ENCODE measurements at regions not wholly inside any gene's neighbourhood (a gene's known extent, or its start where the extent isn't known, plus 50 kb on each side); places are given as distances from the start of the nearest gene placed in this dataset.

DNA sequence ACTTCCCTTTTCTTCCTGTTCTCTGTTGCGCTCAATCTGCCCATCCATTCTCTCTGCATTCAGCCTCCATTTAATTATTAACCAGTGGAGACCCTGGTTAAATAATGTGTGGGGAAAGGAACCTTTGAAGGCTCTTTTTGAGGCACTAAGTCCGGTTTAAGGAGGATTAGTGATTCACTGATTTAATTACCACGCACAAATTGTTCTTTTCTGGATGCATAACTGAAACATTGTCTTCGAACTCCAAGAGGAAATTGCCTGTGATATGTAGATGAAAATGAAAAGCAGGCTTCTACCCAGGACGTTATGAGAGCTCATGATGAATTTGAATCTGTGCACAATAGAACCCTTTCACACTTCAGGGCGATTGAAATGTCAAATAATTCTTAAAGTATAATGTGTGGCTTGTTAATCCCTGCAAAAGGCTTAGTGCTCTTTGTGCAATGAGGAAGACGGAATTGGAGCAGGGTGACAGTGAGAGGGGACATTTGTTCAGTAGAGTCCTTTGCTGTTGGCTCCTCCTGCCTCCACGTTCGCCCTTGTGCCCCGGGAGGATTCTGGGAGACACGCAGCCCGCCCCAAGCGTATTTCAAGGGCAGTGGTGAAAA lies 51.1 kb upstream of the ZNF236 start:
- TF ChIP-seq CTCF (conservative IDR thresholded peaks at IDR 0.05) (no peak), ZFX (IDR thresholded peaks at IDR 0.05) (no peak)
- no peak overlapping the region for H3K27ac ChIP-seq

DNA sequence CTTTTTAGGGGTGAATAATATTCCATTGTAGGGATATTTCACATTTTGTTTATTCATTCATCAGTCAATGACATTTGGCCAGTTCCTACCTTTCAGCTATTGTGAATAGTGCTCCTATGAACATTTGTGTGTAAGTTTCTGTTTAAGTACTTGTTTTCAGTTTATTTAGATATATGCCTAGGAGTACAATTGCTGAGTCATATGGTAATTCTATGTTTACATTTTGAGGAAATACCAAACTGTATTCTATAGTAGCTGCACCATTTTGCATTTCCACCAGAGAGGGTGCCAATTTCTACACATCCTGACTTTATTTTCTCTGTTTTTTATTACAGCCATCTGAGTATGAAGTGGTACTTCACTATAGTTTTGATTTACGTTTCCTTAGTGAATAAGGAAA lies 54.4 kb upstream of the ZNF236 start:
- TF ChIP-seq ZFX (IDR thresholded peaks at IDR 0.05) (no peak), CTCF (conservative IDR thresholded peaks at IDR 0.05) (no peak)

DNA sequence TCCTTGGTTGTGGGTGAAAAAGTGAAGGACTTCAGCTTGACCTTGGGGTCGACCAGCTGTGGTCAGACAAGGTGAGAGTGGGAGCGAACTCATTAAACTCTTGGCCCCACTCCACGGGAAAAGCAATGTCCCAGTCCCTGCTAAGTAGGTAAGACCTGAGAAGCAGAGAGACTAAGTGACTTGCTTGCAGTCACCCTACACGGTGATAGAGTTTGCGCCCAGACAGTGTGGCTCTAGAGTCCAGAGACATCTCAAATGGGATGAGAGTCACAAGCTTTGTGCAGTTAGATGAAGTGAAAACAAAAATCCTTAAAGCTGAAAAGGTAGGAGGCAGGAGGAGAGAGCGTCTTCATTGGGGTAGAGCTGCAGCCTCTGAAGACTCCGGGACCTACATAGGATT lies 55.9 kb upstream of the ZNF236 start:
- TF ChIP-seq ZFX (IDR thresholded peaks at IDR 0.05) (no peak), CTCF (conservative IDR thresholded peaks at IDR 0.05) (no peak)
- H3K27ac ChIP-seq: no peak overlapping the region

More for the DNA sequence above, 54.4 kb upstream of the ZNF236 start:
- H3K27ac ChIP-seq: no peak overlapping the region

DNA sequence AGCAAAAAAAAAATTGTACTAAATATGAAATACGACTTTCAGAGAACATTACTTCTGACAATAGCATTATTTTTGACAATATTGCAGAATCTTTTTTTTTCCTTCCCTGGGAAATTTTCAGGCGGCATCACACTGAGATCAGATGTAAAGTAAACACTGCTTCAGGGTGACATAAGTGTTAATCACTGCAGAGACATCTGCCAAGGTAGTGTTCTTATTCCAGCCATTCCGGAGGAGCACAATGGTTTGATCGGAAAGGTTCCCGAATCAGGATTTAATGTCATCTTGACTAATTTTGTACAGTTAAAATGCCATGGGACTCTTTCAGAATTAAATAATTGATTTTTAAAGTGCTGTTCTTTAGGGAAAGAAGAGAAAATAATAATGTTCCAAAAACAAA lies 56.7 kb upstream of the ZNF236 start:
- TF ChIP-seq CTCF (conservative IDR thresholded peaks at IDR 0.05) (no peak), ZFX (IDR thresholded peaks at IDR 0.05) (no peak)

DNA sequence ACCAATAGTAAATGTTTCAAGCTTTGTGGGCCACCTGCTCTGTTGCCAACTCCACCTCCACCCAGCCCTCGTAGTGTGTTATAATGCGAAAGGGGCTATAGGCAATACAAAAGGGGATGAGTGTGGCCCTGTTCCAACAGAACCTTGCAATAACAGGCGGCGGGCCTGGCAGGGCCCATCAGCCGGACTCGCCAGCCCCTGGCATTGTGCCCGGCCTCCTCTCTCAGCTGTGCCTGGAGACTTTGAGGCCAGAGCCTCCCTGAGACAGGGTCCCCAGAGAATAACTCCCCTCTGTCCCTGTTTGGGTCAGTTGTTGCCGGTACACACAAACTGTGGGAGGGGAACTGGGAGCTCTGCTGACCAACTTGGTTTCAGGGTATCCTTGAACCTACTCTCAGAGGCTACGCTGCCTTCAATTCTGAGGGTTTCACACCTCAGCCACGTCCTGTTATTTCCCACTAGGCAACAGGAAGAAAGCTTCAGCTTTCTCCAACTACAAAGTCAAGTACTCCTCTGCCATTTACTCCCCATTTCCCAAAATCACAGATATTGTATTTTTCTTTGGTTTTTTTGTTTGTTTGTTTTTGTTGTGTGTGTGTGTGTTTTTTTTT lies 58.0 kb upstream of the ZNF236 start:
- H3K27ac ChIP-seq: no peak overlapping the region
- TF ChIP-seq ZFX (IDR thresholded peaks at IDR 0.05) (no peak), CTCF (conservative IDR thresholded peaks at IDR 0.05) (no peak)

More for the DNA sequence above, 56.7 kb upstream of the ZNF236 start:
- no peak overlapping the region for H3K27ac ChIP-seq

DNA sequence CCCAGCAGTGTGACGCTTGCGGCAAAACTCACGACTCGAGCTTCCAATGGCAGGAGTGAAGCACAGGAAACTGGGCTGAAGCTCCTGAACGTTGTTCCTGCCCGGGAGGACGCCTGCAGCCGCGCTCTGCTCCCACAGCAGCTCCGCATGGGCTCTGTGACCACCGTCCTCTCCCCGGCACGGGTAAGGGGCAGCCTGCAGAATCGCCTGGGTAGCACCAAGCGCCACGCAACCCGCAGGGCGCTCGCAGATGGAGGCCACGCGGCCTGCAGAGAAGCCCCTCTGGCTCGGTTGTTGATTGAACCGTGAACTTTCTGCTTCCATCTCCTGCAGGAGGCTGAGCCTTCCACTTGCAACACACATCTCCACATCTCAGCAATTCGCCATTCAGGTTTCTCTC lies 63.3 kb upstream of the ZNF236 start:
- TF ChIP-seq ZFX (IDR thresholded peaks at IDR 0.05) (no peak), CTCF (conservative IDR thresholded peaks at IDR 0.05) (no peak)
- no peak overlapping the region for H3K27ac ChIP-seq

DNA sequence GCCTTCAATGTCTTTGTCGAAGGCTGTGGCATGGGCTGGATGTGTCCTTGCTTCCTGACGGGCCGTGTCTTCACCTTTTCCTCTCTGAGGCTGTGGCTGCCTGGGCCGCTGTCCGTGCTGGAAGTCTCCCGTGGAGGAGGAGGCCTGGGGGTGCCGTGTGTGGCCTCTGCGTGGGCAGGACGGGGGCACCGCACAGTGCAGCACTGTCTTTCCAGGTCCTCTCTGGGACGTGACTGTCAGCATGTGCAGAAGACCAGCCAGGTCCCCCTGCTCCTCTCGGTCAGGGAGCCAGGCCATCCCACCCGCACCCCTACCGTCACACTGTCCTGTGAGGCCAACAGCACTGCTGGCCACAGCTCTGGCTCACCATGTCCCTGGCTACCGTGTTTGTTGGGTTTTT lies 64.4 kb upstream of the ZNF236 start:
- TF ChIP-seq CTCF (conservative IDR thresholded peaks at IDR 0.05) (no peak), ZFX (IDR thresholded peaks at IDR 0.05) (no peak)

More for the DNA sequence above, 64.4 kb upstream of the ZNF236 start:
- H3K27ac ChIP-seq: no peak overlapping the region

All from C4-2B (cell line).